MM.1S (cell line): ENCODE measurements at regions not wholly inside any gene's neighbourhood (a gene's known extent, or its start where the extent isn't known, plus 50 kb on each side); places are given as distances from the start of the nearest gene placed in this dataset.

ENCODE experiments used
- CTCF ChIP-seq: fragments of 300-600 bp; sonication (generic); IDR thresholded peaks from 2 replicates; pipeline ENCODE4 v1.5.1; 2016; ENCODE audit warnings: antibody characterized with exemption, low read length, mixed read lengths
- EZH2 ChIP-seq: fragments of 300-600 bp; sonication (generic); optimal IDR thresholded peaks from 2 replicates; pipeline ENCODE3; 2017; ENCODE audit warnings: low read depth, mild to moderate bottlenecking, antibody characterized with exemption, low read length, mixed read lengths
- EZH2phosphoT487 ChIP-seq: fragments of 300-600 bp; sonication (generic); IDR thresholded peaks from 2 replicates; pipeline ENCODE4 v1.6.1; 2018; ENCODE audit warnings: antibody characterized with exemption, low read length

GRCh38 chr3:154552338-154552737 lies 122.3 kb upstream of the GPR149 start:
- TF ChIP-seq EZH2 (no peak), CTCF (no peak), EZH2phosphoT487 (no peak)
